Fibroblast of skin of right quadriceps (primary cell): ENCODE measurements at regions not wholly inside any gene's neighbourhood (a gene's known extent, or its start where the extent isn't known, plus 50 kb on each side); places are given as distances from the start of the nearest gene placed in this dataset.
"Not testable (repeated sequence)": the region's sequence is repeated elsewhere in the genome, so short reads cannot be mapped to it uniquely, and the experiment has no call there.

Experiments
- DNase-seq: peaks from one replicate; pipeline ENCODE4 v3.0.0-alpha.2; 2013

- no peak for DNase-seq
These were observed 815.0 kb upstream of the ID2 start for GRCh38 chr2:7866825-7867224.

- DNase-seq = no peak
These were observed 814.0 kb upstream of the ID2 start for GRCh38 chr2:7867867-7868266.

- DNase-seq = no peak
These were observed 813.0 kb upstream of the ID2 start for GRCh38 chr2:7868836-7869235.

GRCh38 chr2:7876445-7876844 lies 805.4 kb upstream of the ID2 start:
- DNase-seq = not testable (repeated sequence)

- not testable (repeated sequence) for DNase-seq
These were observed 803.6 kb upstream of the ID2 start for GRCh38 chr2:7878266-7878665.

- peak; percentile 55 for DNase-seq
These were observed 802.9 kb upstream of the ID2 start for GRCh38 chr2:7878786-7879482.

GRCh38 chr2:7879483-7879835 lies 802.4 kb upstream of the ID2 start:
- no peak for DNase-seq

GRCh38 chr2:7880126-7880525 lies 801.7 kb upstream of the ID2 start:
- no peak for DNase-seq

GRCh38 chr2:7880566-7880965 lies 801.3 kb upstream of the ID2 start:
- peak; percentile 29 for DNase-seq

- DNase-seq = peak; percentile 66
These were observed 800.8 kb upstream of the ID2 start for GRCh38 chr2:7881063-7881462.

GRCh38 chr2:7881466-7881865 lies 800.4 kb upstream of the ID2 start:
- DNase-seq = no peak

- DNase-seq = no peak
These were observed 799.6 kb upstream of the ID2 start for GRCh38 chr2:7882296-7882695.

- DNase-seq = no peak
These were observed 797.5 kb upstream of the ID2 start for GRCh38 chr2:7884338-7884737.

GRCh38 chr2:7886666-7887065 lies 795.2 kb upstream of the ID2 start:
- no peak for DNase-seq

- no peak for DNase-seq
These were observed 794.4 kb upstream of the ID2 start for GRCh38 chr2:7887441-7887840.

GRCh38 chr2:7888876-7889275 lies 793.0 kb upstream of the ID2 start:
- no peak for DNase-seq

GRCh38 chr2:7891312-7891711 lies 790.5 kb upstream of the ID2 start:
- DNase-seq = no peak

GRCh38 chr2:7895289-7895688 lies 786.6 kb upstream of the ID2 start:
- no peak for DNase-seq

GRCh38 chr2:7896940-7897487 lies 784.8 kb upstream of the ID2 start:
- DNase-seq = no peak

- DNase-seq = no peak
These were observed 782.6 kb upstream of the ID2 start for GRCh38 chr2:7899241-7899640.

- DNase-seq = no peak
These were observed 781.9 kb upstream of the ID2 start for GRCh38 chr2:7899923-7900322.

- peak; percentile 26 for DNase-seq
These were observed 781.3 kb upstream of the ID2 start for GRCh38 chr2:7900593-7900992.

- DNase-seq = no peak
These were observed 779.5 kb upstream of the ID2 start for GRCh38 chr2:7902251-7902765.

- DNase-seq = no peak
These were observed 777.5 kb upstream of the ID2 start for GRCh38 chr2:7904319-7904718.

GRCh38 chr2:7905756-7906155 lies 776.1 kb upstream of the ID2 start:
- DNase-seq = no peak
